Left colon (tissue), 2 donors: ENCODE measurements at regions not wholly inside any gene's neighbourhood (a gene's known extent, or its start where the extent isn't known, plus 50 kb on each side); places are given as distances from the start of the nearest gene placed in this dataset.
A peak's percentile ranks its signal among the peaks of the same experiment; 100 is the strongest.

ENCODE experiments used
- ATAC-seq: fragments of 200-7000 bp; cut with Tn5 transposase; one replicate; pipeline ENCODE4 v1.9.1; 2020; ENCODE audit warnings: mild to moderate bottlenecking, moderate library complexity
- DNase-seq, 2 donors: peaks; one replicate each; pipeline ENCODE4 v3.0.0-alpha.2; 2020
- intact Hi-C, 2 donors: fragments of 100-400 bp; cut with DNase I in 1 of 2; cut with micrococcal nuclease in 1 of 2; formaldehyde crosslinking; loops; one replicate each; pipeline versions ENCODE4 v1.11.2 to v1.14.0; 2022; cut with DNase I, micrococcal nuclease
- donor health status: DM: no; HTN: no; CAD: no.
- donor health status: DM: yes; HTN: yes; CAD: no.

- DNase-seq (no peak), ATAC-seq (no peak)
- intact Hi-C loops, result no loop called here
Measured at GRCh38 chr21:35249636-35250035, 200.5 kb upstream of the RUNX1 start.

DNA sequence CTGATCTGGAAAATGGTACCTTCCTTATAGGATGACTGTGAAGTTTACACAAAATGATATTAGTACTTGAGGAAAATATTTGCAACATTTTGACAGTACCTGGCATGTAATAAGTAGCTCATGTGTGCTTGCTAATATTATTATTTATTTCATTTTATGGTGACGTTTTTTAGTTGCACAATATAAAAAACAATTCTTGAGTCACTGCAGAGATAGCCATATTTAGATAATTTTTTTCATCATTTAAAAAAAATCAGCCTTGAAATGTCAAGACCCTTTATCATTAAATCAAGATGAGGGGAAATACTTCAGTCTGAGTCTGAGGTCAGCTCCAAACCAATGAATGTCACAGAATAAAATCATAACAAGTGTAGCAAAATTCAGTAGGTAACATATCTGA, 196.8 kb upstream of the RUNX1 start:
- intact Hi-C loops, result no loop called here
- no peak for DNase-seq
- ATAC-seq, result no peak

DNA sequence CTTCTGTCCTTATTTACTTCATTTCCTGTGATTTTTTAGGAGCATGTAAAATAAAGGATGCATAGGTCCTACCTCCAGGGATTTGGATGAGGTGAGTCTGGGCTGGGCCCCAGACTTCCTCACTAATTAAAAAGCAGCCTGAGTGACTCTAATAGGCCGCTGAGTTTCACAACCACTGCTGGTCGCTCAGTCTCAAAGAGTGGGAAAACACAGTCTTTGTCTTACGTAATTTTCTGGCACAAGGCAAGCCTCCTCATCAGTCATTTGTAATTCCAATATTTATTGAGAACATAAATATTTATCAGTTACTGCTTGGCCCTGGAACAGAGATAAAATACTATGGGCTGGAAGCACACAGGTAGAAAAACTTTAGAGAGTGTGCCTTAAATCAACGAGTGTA, 195.4 kb upstream of the RUNX1 start:
- ATAC-seq, result no peak
- DNase-seq, result no peak
- intact Hi-C loops, result no loop called here

- DNase-seq (no peak), ATAC-seq (no peak)
- intact Hi-C loops, result no loop called here
Measured at GRCh38 chr21:35243171-35243570, 194.1 kb upstream of the RUNX1 start.

DNA sequence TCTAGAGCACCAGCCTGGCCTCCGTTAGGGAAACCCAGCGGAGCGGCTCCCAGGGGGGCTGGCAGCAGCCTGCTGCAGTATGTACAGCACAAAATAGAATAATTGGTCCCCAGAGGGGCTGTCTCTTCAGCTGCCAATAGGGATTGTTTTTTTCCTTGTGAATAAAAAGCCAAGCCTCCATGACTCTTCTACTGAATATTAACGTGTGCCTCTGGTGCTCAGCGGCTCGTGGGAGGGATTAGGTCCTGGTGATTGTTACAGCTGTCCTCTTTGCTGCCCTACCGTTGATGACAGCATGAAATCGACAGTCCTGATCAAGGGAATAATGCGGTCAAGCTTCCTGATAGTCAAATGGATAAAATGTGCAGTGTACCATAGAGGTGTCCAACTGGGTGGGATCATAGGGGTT, 190.7 kb upstream of the RUNX1 start:
- no peak for DNase-seq
- ATAC-seq, result no peak
- intact Hi-C loops, result no loop called here

GRCh38 chr21:35238119-35238518, 189.0 kb upstream of the RUNX1 start:
- ATAC-seq, result no peak
- intact Hi-C loops, result no loop called here

GRCh38 chr21:35237287-35237686, 188.2 kb upstream of the RUNX1 start:
- intact Hi-C loops, result no loop called here
- no peak for ATAC-seq
- DNase-seq, result no peak

More at GRCh38 chr21:35238119-35238518, 189.0 kb upstream of the RUNX1 start:
- no peak for DNase-seq

DNA sequence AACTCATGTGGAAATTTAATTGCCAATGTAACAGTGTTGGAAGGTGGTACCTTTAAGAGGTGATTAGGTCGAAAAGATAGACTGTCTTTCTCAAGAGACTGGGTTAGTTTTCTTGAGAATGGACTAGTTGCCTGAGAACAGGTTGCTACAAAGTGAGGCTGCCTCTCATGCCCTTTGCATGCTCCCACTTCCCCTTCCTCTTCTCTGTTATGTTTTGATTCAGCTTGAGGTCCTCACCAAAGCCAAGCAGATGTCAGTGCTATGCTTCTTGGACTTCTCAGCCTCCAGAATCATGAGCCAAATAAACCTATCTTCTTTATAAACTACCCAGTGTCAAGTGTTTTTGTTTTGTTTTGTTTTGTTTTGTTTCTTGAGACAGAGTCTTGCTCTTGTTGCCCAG, 187.0 kb upstream of the RUNX1 start:
- DNase-seq (no peak), ATAC-seq (no peak)
- intact Hi-C loops, result no loop called here

DNA sequence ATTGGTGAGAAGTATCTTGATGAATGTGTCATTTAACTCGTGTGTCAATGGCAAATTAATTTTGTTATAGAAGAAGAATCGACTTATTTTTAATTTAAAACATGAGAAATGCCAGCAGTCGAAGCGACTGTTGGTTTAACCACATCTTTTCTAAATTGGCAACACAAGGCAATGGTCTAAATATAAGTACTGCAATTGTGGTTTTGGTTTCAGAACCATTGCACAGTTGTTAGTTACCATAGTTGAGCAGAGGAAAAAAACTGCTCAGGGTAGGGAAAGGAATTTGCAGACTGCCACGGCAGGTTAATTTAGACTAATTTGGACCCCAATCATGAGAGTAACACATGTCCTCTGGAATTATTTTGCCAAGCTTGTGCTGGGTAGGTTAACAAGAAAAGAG, 185.6 kb upstream of the RUNX1 start:
- ATAC-seq (no peak), DNase-seq (no peak)
- intact Hi-C loops, result no loop called here

GRCh38 chr21:35233756-35234155, 184.7 kb upstream of the RUNX1 start:
- ATAC-seq, result no peak
- no peak for DNase-seq
- intact Hi-C loops, result no loop called here

DNA sequence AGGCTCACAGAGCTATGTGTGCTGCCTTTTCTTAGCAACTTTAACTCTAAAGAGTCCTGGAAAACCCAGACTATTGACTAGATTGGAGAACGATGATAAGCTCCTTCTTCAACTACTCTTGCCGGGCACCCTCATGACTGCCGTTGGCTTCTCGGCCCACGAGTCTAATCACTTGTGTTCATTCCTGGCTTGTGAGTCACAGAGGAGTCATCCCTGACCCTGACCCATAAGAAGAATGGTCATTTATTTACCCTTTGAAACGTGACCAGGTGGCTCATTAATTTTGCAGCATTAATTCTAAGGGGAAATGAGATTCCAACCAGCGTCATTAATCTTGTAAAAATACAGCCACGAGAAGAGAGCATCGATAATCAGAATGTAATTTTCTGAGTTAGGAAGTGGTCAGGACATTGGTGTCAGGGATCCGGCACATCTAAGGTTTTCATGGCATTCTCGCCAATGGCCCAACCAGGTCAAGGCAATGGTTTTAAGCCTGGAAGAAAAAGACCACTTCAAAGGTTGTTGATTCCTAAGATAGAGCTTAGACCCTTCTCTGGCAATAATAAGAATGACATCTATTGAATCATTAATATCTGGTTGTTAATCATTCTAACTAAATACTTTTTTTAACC, 183.6 kb upstream of the RUNX1 start:
- ATAC-seq (no peak), DNase-seq (no peak)
- intact Hi-C loops, result no loop called here

DNA sequence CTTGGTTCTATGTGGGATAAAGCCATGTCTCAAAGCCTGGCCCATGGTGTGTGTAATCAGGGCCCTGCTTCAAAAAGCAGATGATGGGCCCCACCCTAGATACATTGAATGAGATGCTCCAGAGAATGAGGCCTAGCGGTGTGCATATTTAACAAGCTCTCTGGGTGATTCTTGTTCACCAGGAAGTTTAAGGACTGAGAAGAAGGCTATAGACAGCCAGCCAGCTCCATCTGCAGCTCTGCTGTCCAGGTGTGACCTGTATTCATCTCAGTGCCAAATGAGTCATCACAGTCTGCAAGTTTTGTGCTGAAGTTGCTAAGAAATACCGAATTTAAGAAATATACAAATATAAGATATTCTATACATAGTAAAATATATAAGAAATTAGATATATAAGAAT, 182.0 kb upstream of the RUNX1 start:
- ATAC-seq, result no peak
- DNase-seq, result no peak
- intact Hi-C loops, result no loop called here

DNA sequence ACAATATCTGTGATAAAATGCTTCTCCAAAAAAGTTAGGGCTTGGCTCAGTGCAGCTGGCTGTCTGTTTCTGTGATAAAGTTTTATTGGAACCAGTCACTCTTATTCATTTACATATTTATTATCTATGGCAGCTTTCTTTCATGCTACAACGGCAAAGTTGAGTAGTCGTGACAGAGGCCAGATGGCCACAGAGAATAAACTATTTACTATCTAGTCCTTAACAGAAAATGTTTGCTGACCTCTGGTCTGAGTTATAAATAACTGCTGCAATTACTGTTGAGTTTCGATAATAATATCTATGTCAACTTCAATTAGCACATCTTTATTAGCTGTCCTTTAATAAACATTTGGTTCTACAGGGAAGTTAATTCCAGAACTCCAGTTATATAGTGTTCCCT, 180.2 kb upstream of the RUNX1 start:
- intact Hi-C loops, result no loop called here

GRCh38 chr21:35227786-35228185, 178.7 kb upstream of the RUNX1 start:
- ATAC-seq, result no peak
- DNase-seq, result peak in 1 of 2 donors; percentile 15
- intact Hi-C loops, result no loop called here

More for the DNA sequence above, 180.2 kb upstream of the RUNX1 start:
- no peak for DNase-seq
- ATAC-seq, result no peak

DNA sequence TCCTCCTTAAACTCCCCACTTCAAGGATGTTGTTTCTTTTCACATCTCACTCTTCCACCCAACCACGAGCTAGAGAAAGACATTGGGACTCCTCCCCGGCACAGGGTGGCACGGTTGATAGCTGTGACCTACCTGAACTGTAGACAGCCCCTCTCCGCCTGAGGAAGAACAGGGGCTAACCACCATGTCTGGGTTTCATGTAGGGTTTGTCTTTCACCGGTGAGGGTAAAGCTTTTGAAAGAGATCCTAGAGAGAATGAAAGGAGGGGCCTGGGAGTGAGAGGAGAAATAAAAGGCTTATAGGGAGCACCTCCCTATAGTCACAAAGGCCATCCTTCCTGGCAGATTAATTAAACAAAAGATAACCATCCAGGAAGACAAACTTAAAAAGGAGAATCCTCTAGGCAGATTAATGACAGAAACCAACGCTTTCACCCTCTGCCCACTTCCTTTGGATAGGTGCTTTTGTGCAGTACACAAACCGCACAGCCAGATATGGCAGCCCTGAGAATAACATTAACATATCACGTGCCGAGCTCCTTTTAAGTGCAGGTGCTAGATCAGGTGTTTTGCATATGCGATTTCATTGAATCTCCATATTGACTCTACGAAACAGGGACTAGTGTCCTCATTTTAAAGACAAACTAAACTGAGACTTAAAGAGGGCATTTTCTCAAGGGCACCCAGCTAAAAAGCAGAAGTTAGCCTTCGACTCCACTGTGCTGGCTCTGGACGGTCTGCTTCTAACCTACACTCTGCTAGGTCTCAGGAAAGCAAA, 178.1 kb upstream of the RUNX1 start:
- ATAC-seq (peak; percentile 19), DNase-seq (no peak)
- intact Hi-C loops, result no loop called here

DNA sequence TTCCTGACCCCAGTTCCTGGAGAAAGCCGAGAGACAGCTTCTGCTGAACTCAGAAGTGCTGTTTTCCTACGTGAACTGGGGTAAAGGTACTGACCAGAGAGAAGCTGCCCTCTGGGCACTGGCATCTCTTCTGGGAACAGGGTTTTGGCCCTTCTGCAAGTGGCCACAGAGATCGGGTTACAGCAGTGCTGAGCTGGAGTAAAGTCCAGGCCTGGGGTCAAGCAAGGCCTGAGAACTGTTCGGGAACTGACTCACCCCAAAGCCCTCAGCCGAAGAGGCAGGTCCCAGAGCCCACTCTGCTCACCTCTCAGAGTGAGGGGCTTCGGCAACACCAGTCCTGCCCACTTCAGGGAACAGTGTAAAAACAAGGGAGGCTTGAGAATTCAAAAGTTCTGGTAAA, 177.2 kb upstream of the RUNX1 start:
- DNase-seq (no peak), ATAC-seq (no peak)
- intact Hi-C loops, result no loop called here

- no peak for DNase-seq
- no peak for ATAC-seq
- intact Hi-C loops, result no loop called here
Measured at GRCh38 chr21:35225573-35225972, 176.5 kb upstream of the RUNX1 start.

GRCh38 chr21:35223480-35224156, 174.5 kb upstream of the RUNX1 start:
- DNase-seq (no peak), ATAC-seq (no peak)
- intact Hi-C loops, result no loop called here

GRCh38 chr21:35222541-35222941, 173.4 kb upstream of the RUNX1 start:
- DNase-seq, result no peak
- ATAC-seq, result no peak
- intact Hi-C loops, result no loop called here

GRCh38 chr21:35222021-35222420, 172.9 kb upstream of the RUNX1 start:
- DNase-seq, result no peak
- ATAC-seq, result no peak
- intact Hi-C loops, result no loop called here
